H1 (cell line): ENCODE measurements at regions not wholly inside any gene's neighbourhood (a gene's known extent, or its start where the extent isn't known, plus 50 kb on each side); places are given as distances from the start of the nearest gene placed in this dataset.

Source experiments
- CTCF ChIA-PET: fragments of 300-600 bp; sonication (Branson Sonifier 250); formaldehyde crosslinking; loops from one replicate; lab custom pipeline; 2021; ENCODE audit not compliant: partially characterized antibody; lab: Charles Lee
- POLR2A ChIA-PET: fragments of 300-600 bp; sonication (Branson Sonifier 250); formaldehyde crosslinking; loops from one replicate; lab custom pipeline; 2021; ENCODE audit warnings: inconsistent platforms; ENCODE audit not compliant: partially characterized antibody; lab: Charles Lee
- DNase-seq, 2 experiments: peaks; one replicate each; pipeline versions ENCODE4 v3.0.0 to v3.0.0-alpha.2; 2010 to 2022; ENCODE audit warnings: low spot score in 2 of 2, low read depth in 1 of 2, mixed read lengths in 1 of 2
- FAIRE-seq: peaks from 2 replicates; lab custom pipeline; 2011; peaks lifted over from hg19 to GRCh38; lab: Jason Lieb, UNC
- H2AFZ ChIP-seq: 2 replicates; pipeline ENCODE4 v1.8.1; 2012; ENCODE audit warnings: low read length, inconsistent platforms
- H2AK5ac ChIP-seq: 2 replicates; pipeline ENCODE4 v1.6.1; 2013; ENCODE audit warnings: low read depth, low read length
- H2BK120ac ChIP-seq: replicated peaks from 2 replicates; pipeline ENCODE3; 2013; ENCODE audit warnings: low read depth, low read length, inconsistent platforms
- H2BK12ac ChIP-seq: 2 replicates; pipeline ENCODE4 v1.6.1; 2013; ENCODE audit warnings: low read depth, low read length
- H2BK15ac ChIP-seq: 2 replicates; pipeline ENCODE4 v1.6.1; 2013; ENCODE audit warnings: low read length
- H2BK20ac ChIP-seq: 2 replicates; pipeline ENCODE4 v1.6.1; 2013; ENCODE audit warnings: low read length
- H2BK5ac ChIP-seq: 2 replicates; pipeline ENCODE4 v1.6.1; 2013; ENCODE audit warnings: low read depth, low read length
- H3K14ac ChIP-seq: 2 replicates; pipeline ENCODE4 v1.6.1; 2013; ENCODE audit warnings: inconsistent platforms; ENCODE audit not compliant: insufficient read length
- H3K18ac ChIP-seq: 2 replicates; pipeline ENCODE4 v1.6.1; 2013; ENCODE audit warnings: low read length; ENCODE audit errors: extremely low read depth
- H3K23ac ChIP-seq: 2 replicates; pipeline ENCODE4 v1.6.1; 2013; ENCODE audit warnings: inconsistent platforms; ENCODE audit not compliant: insufficient read length
- H3K23me2 ChIP-seq: 2 replicates; pipeline ENCODE4 v1.6.1; 2013; ENCODE audit warnings: low read depth, low read length
- H3K27ac ChIP-seq: 2 replicates; pipeline ENCODE4 v1.6.1; 2011; ENCODE audit warnings: low read depth, low read length, inconsistent platforms
- H3K27me3 ChIP-seq, 4 experiments: replicated peaks in 1 of 4; 1 replicate in 1 of 4; 2 replicates in 3 of 4; pipeline versions ENCODE4 v1.6.1 to v1.8.1; 2011 to 2013; ENCODE audit warnings: low read length in 3 of 4, mild to moderate bottlenecking in 3 of 4, inconsistent platforms in 2 of 4, mixed read lengths in 2 of 4, moderate library complexity in 1 of 4; ENCODE audit not compliant: control insufficient read depth in 3 of 4, insufficient read depth in 3 of 4; ENCODE audit errors: extremely low read depth in 1 of 4
- H3K36me3 ChIP-seq, 4 experiments: 2 replicates each; pipeline versions ENCODE4 v1.6.1 to v1.8.1; 2011 to 2013; ENCODE audit warnings: mild to moderate bottlenecking in 4 of 4, low read length in 3 of 4, moderate library complexity in 2 of 4, control low read depth in 1 of 4, inconsistent platforms in 1 of 4; ENCODE audit not compliant: insufficient read depth in 4 of 4, control insufficient read depth in 2 of 4
- H3K4ac ChIP-seq: replicated peaks from 2 replicates; pipeline ENCODE3; 2013; ENCODE audit warnings: low read length, low read depth, mixed read lengths, inconsistent platforms; ENCODE audit not compliant: insufficient read length
- H3K4me1 ChIP-seq, 4 experiments: replicated peaks in 1 of 4; 1 replicate in 1 of 4; 2 replicates in 3 of 4; pipeline versions ENCODE4 v1.6.1 to v1.8.1; 2011 to 2013; ENCODE audit warnings: low read length in 3 of 4, inconsistent platforms in 2 of 4, mixed read lengths in 1 of 4; ENCODE audit not compliant: insufficient read depth in 4 of 4, control insufficient read depth in 3 of 4
- H3K4me2 ChIP-seq, 2 experiments: 2 replicates each; pipeline versions ENCODE4 v1.6.1 to v1.8.1; 2011 to 2013; ENCODE audit warnings: low read depth in 2 of 2, low read length in 2 of 2, control low read depth in 1 of 2, inconsistent platforms in 1 of 2, mild to moderate bottlenecking in 1 of 2; ENCODE audit not compliant: insufficient read depth in 1 of 2
- H3K4me3 ChIP-seq, 4 experiments: fragments of 200-600, 300-600 bp in 1 of 4; sonication (generic), shearing (Covaris generic), sonication (Bioruptor Twin) in 1 of 4; 2 replicates each; pipeline versions ENCODE4 v1.5.1 to v1.8.1; 2011 to 2016; ENCODE audit warnings: low read length in 4 of 4, low read depth in 3 of 4, control low read depth in 2 of 4, inconsistent platforms in 2 of 4, mild to moderate bottlenecking in 2 of 4, mixed read lengths in 1 of 4, moderate library complexity in 1 of 4; ENCODE audit not compliant: insufficient read depth in 2 of 4; ENCODE audit errors: extremely low read depth in 1 of 4
- H3K56ac ChIP-seq: replicated peaks from 2 replicates; pipeline ENCODE3; 2013; ENCODE audit warnings: low read depth, mild to moderate bottlenecking, mixed read lengths, low read length, inconsistent platforms; ENCODE audit not compliant: insufficient read length
- H3K79me1 ChIP-seq: 2 replicates; pipeline ENCODE4 v1.6.1; 2013; ENCODE audit warnings: low read depth, low read length, control low read depth
- H3K79me2 ChIP-seq, 2 experiments: 2 replicates each; pipeline versions ENCODE4 v1.6.1 to v1.8.1; 2012 to 2013; ENCODE audit warnings: low read length in 2 of 2, mild to moderate bottlenecking in 2 of 2, inconsistent platforms in 1 of 2; ENCODE audit not compliant: insufficient read depth in 2 of 2, control insufficient read depth in 1 of 2
- H3K9ac ChIP-seq, 4 experiments: replicated peaks in 1 of 4; 1 replicate in 1 of 4; 2 replicates in 3 of 4; pipeline versions ENCODE4 v1.6.1 to v1.8.1; 2011 to 2013; ENCODE audit warnings: low read depth in 3 of 4, low read length in 3 of 4, control low read depth in 2 of 4, mild to moderate bottlenecking in 2 of 4, moderate library complexity in 2 of 4, inconsistent platforms in 1 of 4; ENCODE audit errors: extremely low read depth in 1 of 4
- H3K9me3 ChIP-seq, 2 experiments: 2 replicates each; pipeline versions ENCODE4 v1.6.1 to v1.8.1; 2012 to 2013; ENCODE audit warnings: mild to moderate bottlenecking in 2 of 2, moderate library complexity in 2 of 2, control low read depth in 1 of 2, inconsistent platforms in 1 of 2, low read depth in 1 of 2, low read length in 1 of 2, mixed read lengths in 1 of 2; ENCODE audit not compliant: insufficient read depth in 2 of 2
- H4K20me1 ChIP-seq, 2 experiments: replicated peaks in 1 of 2; 2 replicates each; pipeline versions ENCODE3 to v1.8.1; 2011 to 2013; ENCODE audit warnings: inconsistent platforms in 2 of 2, low read length in 2 of 2, mild to moderate bottlenecking in 1 of 2; ENCODE audit not compliant: insufficient read depth in 2 of 2, control insufficient read depth in 1 of 2
- H4K5ac ChIP-seq: 2 replicates; pipeline ENCODE4 v1.6.1; 2013; ENCODE audit warnings: low read length, low read depth, mixed read lengths, inconsistent platforms; ENCODE audit not compliant: insufficient read length
- H4K8ac ChIP-seq: 2 replicates; pipeline ENCODE4 v1.8.0; 2013; ENCODE audit warnings: mild to moderate bottlenecking, moderate library complexity, low read length, inconsistent platforms; ENCODE audit not compliant: insufficient read depth; ENCODE audit errors: extremely low read depth
- H4K91ac ChIP-seq: replicated peaks from 2 replicates; pipeline ENCODE3; 2013; ENCODE audit warnings: low read length, mixed read lengths, inconsistent platforms; ENCODE audit not compliant: insufficient read length
- BACH1 ChIP-seq: IDR thresholded peaks from 2 replicates; pipeline ENCODE4 v1.6.1; 2012; ENCODE audit warnings: low read length, improper control_type of control experiment
- BRCA1 ChIP-seq: IDR thresholded peaks from 2 replicates; pipeline ENCODE4 v1.6.1; 2012; ENCODE audit warnings: low read depth, low read length, improper control_type of control experiment
- CHD1 ChIP-seq: IDR thresholded peaks from 2 replicates; pipeline ENCODE4 v1.6.1; 2012; ENCODE audit warnings: low read depth, low read length, improper control_type of control experiment
- GTF2F1 ChIP-seq: IDR thresholded peaks from 2 replicates; pipeline ENCODE4 v1.6.1; 2012; ENCODE audit warnings: low read depth, low read length, improper control_type of control experiment, borderline replicate concordance
- KDM1A ChIP-seq: fragments of 200-600, 300-600 bp; sonication (generic); IDR thresholded peaks from 2 replicates; pipeline ENCODE4 v1.7.1; 2016; ENCODE audit warnings: mild to moderate bottlenecking, low read length, borderline replicate concordance
- MAFK ChIP-seq: IDR thresholded peaks from 2 replicates; pipeline ENCODE4 v1.6.1; 2012; ENCODE audit warnings: low read depth, mild to moderate bottlenecking, improper control_type of control experiment, low read length
- MAX ChIP-seq: IDR thresholded peaks from 2 replicates; pipeline ENCODE4 v1.6.1; 2012; ENCODE audit warnings: inconsistent platforms
- NRF1 ChIP-seq: IDR thresholded peaks from 2 replicates; pipeline ENCODE4 v1.6.1; 2011; ENCODE audit warnings: mild to moderate bottlenecking, low read depth, low read length, improper control_type of control experiment
- PHF8 ChIP-seq: fragments of 200-600 bp; sonication (generic); conservative IDR thresholded peaks from 2 replicates; pipeline ENCODE4 v1.7.1; 2012; ENCODE audit warnings: low read depth, mild to moderate bottlenecking, inconsistent platforms, low read length, moderate library complexity
- POLR2AphosphoS5 ChIP-seq: IDR thresholded peaks from 2 replicates; pipeline ENCODE4 v1.6.1; 2011; ENCODE audit warnings: low read depth, low read length
- SIX5 ChIP-seq: IDR thresholded peaks from 2 replicates; pipeline ENCODE4 v1.6.1; 2011; ENCODE audit warnings: mild to moderate bottlenecking, low read depth, low read length
- SP2 ChIP-seq: IDR thresholded peaks from 2 replicates; pipeline ENCODE4 v1.6.1; 2012; ENCODE audit warnings: mild to moderate bottlenecking, low read length, inconsistent platforms
- SRF ChIP-seq: IDR thresholded peaks from 2 replicates; pipeline ENCODE4 v1.6.1; 2011; ENCODE audit warnings: mild to moderate bottlenecking, low read depth, low read length, moderate library complexity
- SUZ12 ChIP-seq: fragments of 200-600 bp; sonication (generic); IDR thresholded peaks from 2 replicates; pipeline ENCODE4 v1.6.1; 2012; ENCODE audit warnings: mild to moderate bottlenecking, inconsistent platforms, low read length, moderate library complexity, mixed read lengths
- TEAD4 ChIP-seq: IDR thresholded peaks from 2 replicates; pipeline ENCODE4 v1.6.1; 2012; ENCODE audit warnings: low read depth, low read length, inconsistent platforms, mixed read lengths
- ZNF274 ChIP-seq: IDR thresholded peaks from 2 replicates; pipeline ENCODE4 v1.7.0; 2012; ENCODE audit warnings: low read length, borderline replicate concordance; ENCODE audit errors: extremely low read depth
- WGBS, 2 experiments: shearing (Covaris generic) in 1 of 2; methylation state at CpG; one replicate each; pipeline versions ENCODE4 v1.1.6 to v1.1.7; 2013 to 2015; ENCODE audit warnings: low lambda C conversion rate in 2 of 2, mixed read lengths in 2 of 2, inconsistent platforms in 1 of 2, low coverage in 1 of 2, missing lambda C conversion rate in 1 of 2; ENCODE audit not compliant: insufficient replicate concordance in 2 of 2, insufficient coverage in 1 of 2, insufficient read length in 1 of 2; ENCODE audit errors: extremely low coverage in 1 of 2, missing lambda C conversion rate in 1 of 2; 5-methylcytosine and 5-hydroxymethylcytosine counted together

GRCh38 chr10:9331583-9332008, 1277.1 kb downstream of the GATA3 start:
- Histone ChIP-seq H3K23me2 (no peaks in the 10 kb centered on the region), H2AFZ (no peak overlapping the region), H3K18ac (no peak overlapping the region), H3K79me2 (no peaks in the 10 kb centered on the region), H2AK5ac (no peak overlapping the region), H3K4me3 (no peak overlapping the region), H3K9me3 (peaks cover 3% of the 10 kb centered on the region in 2 experiments; a peak in 1 of 4 replicates), H2BK5ac (no peak overlapping the region), H4K8ac (no peak overlapping the region), H3K23ac (no peak overlapping the region), H2BK120ac (no peak overlapping the region), H3K4me2 (no peak overlapping the region), H4K91ac (no peak overlapping the region), H3K9ac (no peak overlapping the region), H3K14ac (no peak overlapping the region), H3K4ac (no peak overlapping the region), H4K20me1 (no peaks in the 10 kb centered on the region), H3K79me1 (no peaks in the 10 kb centered on the region), H3K27me3 (no peaks in the 10 kb centered on the region), H3K27ac (no peak overlapping the region), H2BK20ac (no peak overlapping the region), H2BK15ac (no peak overlapping the region), H2BK12ac (no peak overlapping the region), H3K36me3 (no peaks in the 10 kb centered on the region), H4K5ac (no peak overlapping the region), H3K56ac (no peak overlapping the region), H3K4me1 (no peaks in the 10 kb centered on the region)
- ChIA-PET CTCF (interaction anchor here (0.6 to 3.2 kb wide), 20 partner anchors 9 to 1941 kb away, joined by 3 to 13 read pairs (median 3); no protein-coding TSS in a partner anchor), POLR2A (no interaction called here)
- 69% methylated on average over 3 of the region's 3 CpGs; no CpG with 5 or more reads in 1 of the 2 experiments for WGBS, 2 experiments
- FAIRE-seq (no peak), DNase-seq (no peak)
- TF ChIP-seq BRCA1 (no peak), MAX (no peak), PHF8 (no peak), ZNF274 (no peak), KDM1A (no peak), NRF1 (no peak), SRF (no peak), CHD1 (no peak), BACH1 (peak; percentile 96), GTF2F1 (no peak), SIX5 (no peak), SP2 (no peak), POLR2AphosphoS5 (no peak), SUZ12 (no peak), MAFK (peak; percentile 100), TEAD4 (no peak)
